ENCODE measurements at regions not wholly inside any gene's neighbourhood (a gene's known extent, or its start where the extent isn't known, plus 50 kb on each side); places are given as distances from the start of the nearest gene placed in this dataset.

DNA sequence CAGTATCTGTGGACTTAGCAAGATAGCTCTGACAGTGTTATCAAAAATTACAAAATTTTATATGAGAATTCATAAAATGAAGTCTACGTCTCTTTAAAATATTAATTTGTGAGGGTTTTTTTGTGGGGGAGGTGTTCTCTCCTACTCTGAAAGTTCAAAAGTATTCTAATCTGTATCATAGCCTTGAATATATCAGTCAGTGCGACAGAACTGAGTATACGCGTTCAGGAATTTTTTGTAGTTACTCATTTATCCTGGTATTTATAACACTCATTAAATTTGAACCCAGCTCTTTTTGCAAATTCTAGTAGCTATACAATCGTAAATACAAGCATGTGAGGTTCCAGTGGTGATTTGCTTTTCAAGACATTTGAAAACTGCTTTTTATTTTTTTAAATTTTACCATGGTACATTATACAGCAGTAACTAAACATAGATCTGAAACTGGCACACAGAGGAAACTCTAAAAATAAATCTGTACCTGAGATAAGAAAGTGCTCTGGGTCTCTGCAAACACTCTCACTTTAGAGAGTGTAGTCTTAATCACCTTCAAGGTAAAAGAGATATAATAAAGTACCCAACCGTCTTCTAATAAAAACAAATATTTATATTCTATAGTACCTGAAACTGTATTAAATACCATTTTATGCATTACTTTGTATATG, 178.4 kb upstream of the ADAMTS5 start:
- H3K36me3 ChIP-seq (replicated peaks in 1 of 2; ENCODE audit: control extremely low read depth in 1 of 2, control insufficient read depth in 1 of 2, extremely low read depth in 1 of 2, insufficient read depth in 2 of 2, low read length in 1 of 2): no peaks in the 10 kb centered on the region
- POLR2A ChIA-PET: no interaction called here
- WGBS (ENCODE audit: insufficient coverage): no CpG with 5 or more reads among the region's 6 CpGs

DNA sequence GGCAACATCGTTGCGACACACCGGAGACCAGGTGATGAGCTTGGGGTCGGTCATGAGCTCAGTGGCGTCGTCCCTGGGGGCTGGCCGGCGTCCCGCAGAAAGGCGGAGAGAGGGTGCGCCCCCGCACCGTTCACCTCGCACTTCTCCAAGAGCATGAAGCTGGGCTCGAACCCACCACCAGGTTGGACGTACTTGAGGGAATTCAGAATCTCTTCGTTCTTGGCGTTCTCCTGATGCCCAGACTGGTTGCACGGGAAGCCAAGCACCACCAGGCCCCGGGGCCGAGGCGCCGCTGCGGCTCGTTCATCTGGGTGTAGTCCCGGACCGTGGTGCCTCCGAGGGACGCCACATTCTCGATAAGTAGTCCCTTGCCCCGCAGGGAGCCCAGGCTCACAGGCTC, 176.6 kb upstream of the ADAMTS5 start:
- H4K20me1 ChIP-seq (ENCODE audit: control insufficient read depth, insufficient read depth, low read length, poor library complexity, severe bottlenecking): no peaks in the 10 kb centered on the region
- no peaks in the 10 kb centered on the region for H3K4me1 Mint-ChIP-seq
- no peak overlapping the region for H3K4me2 ChIP-seq (replicated peaks; ENCODE audit: low read depth, low read length, poor library complexity, severe bottlenecking)
- H3K4me3 Mint-ChIP-seq: no peak overlapping the region
- no peaks in the 10 kb centered on the region for H3K36me3 ChIP-seq (replicated peaks in 1 of 2; ENCODE audit: control extremely low read depth in 1 of 2, control insufficient read depth in 1 of 2, extremely low read depth in 1 of 2, insufficient read depth in 2 of 2, low read length in 1 of 2)
- no peaks in the 10 kb centered on the region for H3K27me3 Mint-ChIP-seq
- no peaks in the 10 kb centered on the region for H3K79me2 ChIP-seq (ENCODE audit: control insufficient read depth, insufficient read depth, low read length)
- H3K27ac Mint-ChIP-seq: no peak overlapping the region
- WGBS (ENCODE audit: insufficient coverage): 91% methylated on average over 30 of the region's 31 CpGs
- ChIA-PET POLR2A (no interaction called here), CTCF (no interaction called here)
- TF ChIP-seq, protein P1, sequence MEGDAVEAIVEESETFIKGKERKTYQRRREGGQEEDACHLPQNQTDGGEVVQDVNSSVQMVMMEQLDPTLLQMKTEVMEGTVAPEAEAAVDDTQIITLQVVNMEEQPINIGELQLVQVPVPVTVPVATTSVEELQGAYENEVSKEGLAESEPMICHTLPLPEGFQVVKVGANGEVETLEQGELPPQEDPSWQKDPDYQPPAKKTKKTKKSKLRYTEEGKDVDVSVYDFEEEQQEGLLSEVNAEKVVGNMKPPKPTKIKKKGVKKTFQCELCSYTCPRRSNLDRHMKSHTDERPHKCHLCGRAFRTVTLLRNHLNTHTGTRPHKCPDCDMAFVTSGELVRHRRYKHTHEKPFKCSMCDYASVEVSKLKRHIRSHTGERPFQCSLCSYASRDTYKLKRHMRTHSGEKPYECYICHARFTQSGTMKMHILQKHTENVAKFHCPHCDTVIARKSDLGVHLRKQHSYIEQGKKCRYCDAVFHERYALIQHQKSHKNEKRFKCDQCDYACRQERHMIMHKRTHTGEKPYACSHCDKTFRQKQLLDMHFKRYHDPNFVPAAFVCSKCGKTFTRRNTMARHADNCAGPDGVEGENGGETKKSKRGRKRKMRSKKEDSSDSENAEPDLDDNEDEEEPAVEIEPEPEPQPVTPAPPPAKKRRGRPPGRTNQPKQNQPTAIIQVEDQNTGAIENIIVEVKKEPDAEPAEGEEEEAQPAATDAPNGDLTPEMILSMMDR (IDR thresholded peaks at IDR 0.05): no peak
- TF ChIP-seq EZH2 (IDR thresholded peaks at IDR 0.05; ENCODE audit: borderline replicate concordance, insufficient read depth, low read depth, low read length, poor library complexity, severe bottlenecking): no peak
- H3K27me3 ChIP-seq (replicated peaks in 1 of 4; ENCODE audit: control extremely low read depth in 1 of 4, control insufficient read depth in 3 of 4, insufficient read depth in 4 of 4, low read length in 3 of 4): no peaks in the 10 kb centered on the region
- no peaks in the 10 kb centered on the region for H3K9me3 Mint-ChIP-seq (ENCODE audit: insufficient read depth)
- no peak overlapping the region for H2AFZ ChIP-seq (ENCODE audit: insufficient read depth, low read depth, low read length, poor library complexity, severe bottlenecking)
- no peak overlapping the region for H3K27ac ChIP-seq (ENCODE audit: low read length in 2 of 2)
- no peak overlapping the region for H3K9ac ChIP-seq (ENCODE audit: low read length)
- H3K4me1 ChIP-seq (ENCODE audit: control insufficient read depth in 2 of 2, insufficient read depth in 2 of 2, low read length in 2 of 2): no peaks in the 10 kb centered on the region
- DNase-seq (no peak), ATAC-seq (ENCODE audit: low read depth) (no peak)
- H3K9me3 ChIP-seq (ENCODE audit: control extremely low read depth in 1 of 3, control insufficient read depth in 2 of 3, insufficient read depth in 1 of 3, low read length in 2 of 3): peaks cover 0 to 8% (median 0%) of the 10 kb centered on the region in 3 donors
- intact Hi-C loops (cut with micrococcal nuclease): no loop called here
- no peak overlapping the region for H3K4me3 ChIP-seq (ENCODE audit: control extremely low read depth in 1 of 5, extremely low read depth in 1 of 5, insufficient read depth in 1 of 5, low read depth in 2 of 5, low read length in 4 of 5)

More for the DNA sequence above, 178.4 kb upstream of the ADAMTS5 start:
- H3K27me3 Mint-ChIP-seq: no peaks in the 10 kb centered on the region
- intact Hi-C loops (cut with micrococcal nuclease): no loop called here
- Histone ChIP-seq H4K20me1 (ENCODE audit: control insufficient read depth, insufficient read depth, low read length, poor library complexity, severe bottlenecking) (no peaks in the 10 kb centered on the region), H3K79me2 (ENCODE audit: control insufficient read depth, insufficient read depth, low read length) (no peaks in the 10 kb centered on the region), H3K4me2 (replicated peaks; ENCODE audit: low read depth, low read length, poor library complexity, severe bottlenecking) (no peak overlapping the region), H3K27me3 (replicated peaks in 1 of 4; ENCODE audit: control extremely low read depth in 1 of 4, control insufficient read depth in 3 of 4, insufficient read depth in 4 of 4, low read length in 3 of 4) (no peaks in the 10 kb centered on the region), H3K9me3 (ENCODE audit: control extremely low read depth in 1 of 3, control insufficient read depth in 2 of 3, insufficient read depth in 1 of 3, low read length in 2 of 3) (peaks cover 0 to 8% (median 0%) of the 10 kb centered on the region in 3 donors), H3K4me1 (ENCODE audit: control insufficient read depth in 2 of 2, insufficient read depth in 2 of 2, low read length in 2 of 2) (no peaks in the 10 kb centered on the region), H3K9ac (ENCODE audit: low read length) (no peak overlapping the region), H3K27ac (ENCODE audit: low read length in 2 of 2) (no peak overlapping the region), H3K4me3 (ENCODE audit: control extremely low read depth in 1 of 5, extremely low read depth in 1 of 5, insufficient read depth in 1 of 5, low read depth in 2 of 5, low read length in 4 of 5) (no peak overlapping the region), H2AFZ (ENCODE audit: insufficient read depth, low read depth, low read length, poor library complexity, severe bottlenecking) (no peak overlapping the region)
- no peak for ATAC-seq (ENCODE audit: low read depth)
- no peak overlapping the region for H3K4me3 Mint-ChIP-seq
- CTCF ChIA-PET: no interaction called here
- DNase-seq: no peak
- TF ChIP-seq EZH2 (IDR thresholded peaks at IDR 0.05; ENCODE audit: borderline replicate concordance, insufficient read depth, low read depth, low read length, poor library complexity, severe bottlenecking): no peak
- TF ChIP-seq, protein P1 (IDR thresholded peaks at IDR 0.05): no peak
- no peak overlapping the region for H3K27ac Mint-ChIP-seq
- peaks cover 5% of the 10 kb centered on the region for H3K9me3 Mint-ChIP-seq (ENCODE audit: insufficient read depth)
- H3K4me1 Mint-ChIP-seq: no peaks in the 10 kb centered on the region
